Lower leg skin (tissue), 3 donors: ENCODE measurements at regions not wholly inside any gene's neighbourhood (a gene's known extent, or its start where the extent isn't known, plus 50 kb on each side); places are given as distances from the start of the nearest gene placed in this dataset.

Experiments used
- CTCF ChIP-seq, 3 donors: fragments of 450-650 bp; IDR thresholded peaks; one replicate each; pipeline ENCODE4 v1.5.1; 2016; ENCODE audit warnings: antibody characterized with exemption in 3 of 3, mild to moderate bottlenecking in 3 of 3, moderate library complexity in 2 of 3
- POLR2A ChIP-seq, 2 donors: fragments of 450-650 bp; IDR thresholded peaks; one replicate each; pipeline ENCODE4 v1.6.1; 2016 to 2017; ENCODE audit warnings: antibody characterized with exemption in 2 of 2, mild to moderate bottlenecking in 1 of 2, moderate library complexity in 1 of 2

DNA sequence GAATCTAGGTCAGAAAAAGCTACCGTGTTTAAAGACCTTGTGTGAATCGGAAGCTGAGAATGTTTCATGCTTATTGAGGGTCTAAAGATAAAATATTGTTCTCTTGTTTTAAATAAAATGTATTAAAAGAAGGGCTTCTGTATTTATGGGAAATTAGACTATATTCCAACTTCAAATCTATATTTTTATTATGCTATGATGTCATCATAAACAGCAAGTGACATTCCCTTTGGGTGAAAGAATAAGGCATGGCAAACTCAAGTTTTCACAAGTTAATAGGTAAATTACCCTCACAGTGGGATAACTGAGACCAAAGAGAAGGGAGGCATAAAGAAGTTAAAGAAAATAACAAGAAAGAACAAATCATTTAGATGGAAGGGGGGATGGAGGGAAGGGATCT is 333.8 kb upstream of the NR5A2 start:
- TF ChIP-seq CTCF (IDR thresholded peaks at IDR 0.05) = no peak
- TF ChIP-seq POLR2A (IDR thresholded peaks at IDR 0.05) = no peak
